ENCODE measurements at regions not wholly inside any gene's neighbourhood (a gene's known extent, or its start where the extent isn't known, plus 50 kb on each side); places are given as distances from the start of the nearest gene placed in this dataset.

DNA sequence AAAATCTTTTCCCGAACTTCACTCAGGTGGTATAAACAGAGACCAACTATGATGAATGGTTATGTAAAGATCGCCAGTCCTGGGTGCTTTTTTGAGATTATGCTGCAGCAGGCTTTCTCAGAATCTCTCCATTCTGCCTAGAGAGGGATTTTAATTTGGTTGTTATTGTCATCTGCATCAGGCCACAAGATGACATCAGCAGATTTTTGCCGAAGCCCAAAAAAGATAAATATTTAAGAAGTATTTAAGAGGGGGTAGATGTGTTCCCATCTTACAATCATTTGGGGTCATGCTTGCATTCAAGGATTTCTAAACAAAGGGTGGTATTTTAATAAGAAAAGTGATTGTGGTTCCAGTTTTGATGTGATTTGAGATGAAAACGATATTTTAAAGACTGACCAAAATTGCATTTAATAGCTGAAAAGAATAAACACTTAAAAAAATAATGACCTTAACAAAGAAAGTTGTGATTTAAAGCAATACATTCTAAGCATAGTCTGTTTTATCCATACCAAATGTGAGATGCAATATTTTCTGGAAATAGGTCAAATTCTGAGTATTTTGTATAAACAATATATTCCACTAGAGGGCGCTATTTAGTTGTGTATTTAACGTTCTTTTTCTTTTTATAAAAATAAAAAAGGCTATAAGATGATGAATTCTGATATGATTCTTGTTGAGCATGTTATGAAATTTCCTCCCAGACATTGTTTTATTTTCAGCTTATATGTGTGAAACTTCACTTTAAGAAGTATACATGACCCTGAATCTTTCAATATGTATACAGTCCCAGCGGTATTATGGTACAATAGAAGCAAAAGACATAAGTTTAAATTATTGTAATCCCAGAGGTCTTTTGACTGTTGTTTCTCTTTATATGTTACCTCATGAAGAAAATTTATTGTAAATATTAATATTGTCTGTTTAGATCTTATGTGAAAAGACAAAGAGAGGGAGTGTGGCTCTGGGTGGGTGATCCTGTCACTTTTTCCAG is 51.0 kb upstream of the ZFP64 start:
- DNase-seq: peak; percentile 43

Measured in fibroblast of upper back skin (primary cell).